ENCODE measurements at regions not wholly inside any gene's neighbourhood (a gene's known extent, or its start where the extent isn't known, plus 50 kb on each side); places are given as distances from the start of the nearest gene placed in this dataset.
"Not testable (repeated sequence)": the region's sequence is repeated elsewhere in the genome, so short reads cannot be mapped to it uniquely, and the experiment has no call there.

DNA sequence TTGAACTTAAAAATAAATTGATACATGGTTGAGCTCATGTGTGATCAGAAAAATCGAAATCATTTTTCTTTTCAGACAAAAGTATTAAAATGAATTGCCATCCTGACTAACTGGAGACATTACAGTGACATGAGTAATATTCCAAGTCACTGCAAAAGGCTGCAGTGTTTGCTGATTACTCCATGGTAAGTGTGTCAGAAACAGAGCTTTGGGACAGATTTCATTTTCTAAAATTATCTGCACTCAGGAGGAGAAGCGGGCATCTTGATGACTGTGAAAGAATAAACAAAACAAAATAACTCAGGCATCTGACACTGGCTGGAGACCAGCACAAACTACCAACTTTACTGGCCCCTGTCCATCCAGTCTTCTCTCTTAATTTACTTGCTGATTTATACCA, 312.3 kb upstream of the PIK3C3 start:
- H4K20me1 ChIP-seq (ENCODE audit: low read length): no peaks in the 10 kb centered on the region
- H3K4me1 ChIP-seq (ENCODE audit: insufficient read depth, low read length): peaks cover 15% of the 10 kb centered on the region
- ChIA-PET CTCF (no interaction called here), POLR2A (ENCODE audit: unreplicated experiment) (no interaction called here)
- H3F3A ChIP-seq (ENCODE audit: low read length, unreplicated experiment): no peaks in the 10 kb centered on the region
- H3K4me3 ChIP-seq (ENCODE audit: low read length): no peak overlapping the region
- TF ChIP-seq CTCF (conservative IDR thresholded peaks at IDR 0.05; ENCODE audit: low read depth, low read length) (no peak), EZH2phosphoT487 (IDR thresholded peaks at IDR 0.05; ENCODE audit: borderline replicate concordance, low read length) (no peak)
- ATAC-seq: peak; percentile 90
- H3K27ac ChIP-seq (ENCODE audit: low read length): peak overlapping the region; percentile 69
- H3K79me2 ChIP-seq (ENCODE audit: low read length): no peaks in the 10 kb centered on the region
- H3K9me2 ChIP-seq (replicated peaks; ENCODE audit: low read length): no peaks in the 10 kb centered on the region
- peak overlapping the region; percentile 56 for H3K4me2 ChIP-seq (ENCODE audit: low read length)
- no peak overlapping the region for H2AFZ ChIP-seq (ENCODE audit: low read length)
- H3K9ac ChIP-seq (ENCODE audit: low read length): 0 out of 2 replicates have a peak overlapping the region, but pooled peaks have one; percentile 9
- no peaks in the 10 kb centered on the region for H3K27me3 ChIP-seq (ENCODE audit: low read length)
- no peaks in the 10 kb centered on the region for H3K36me3 ChIP-seq (ENCODE audit: low read depth, low read length)
- intact Hi-C loops (cut with micrococcal nuclease): loop anchor here (10.0 kb wide), 1 partner anchor 248 kb away; no protein-coding TSS in a partner anchor
- BruUV-seq (replicated peaks): no TSS peak
- H3K9me3 ChIP-seq (ENCODE audit: low read length): no peaks in the 10 kb centered on the region
- DNase-seq: peak; percentile 62

GRCh38 chr18:41639218-41639617, 315.8 kb upstream of the PIK3C3 start:
- Histone ChIP-seq H3K9me3 (ENCODE audit: low read length) (no peaks in the 10 kb centered on the region), H3K4me2 (ENCODE audit: low read length) (no peak overlapping the region), H3K27ac (ENCODE audit: low read length) (no peak overlapping the region), H4K20me1 (ENCODE audit: low read length) (no peaks in the 10 kb centered on the region), H3K36me3 (ENCODE audit: low read depth, low read length) (no peaks in the 10 kb centered on the region), H3K79me2 (ENCODE audit: low read length) (no peaks in the 10 kb centered on the region), H3K4me3 (ENCODE audit: low read length) (no peak overlapping the region), H3F3A (ENCODE audit: low read length, unreplicated experiment) (no peaks in the 10 kb centered on the region), H3K27me3 (ENCODE audit: low read length) (no peaks in the 10 kb centered on the region), H3K4me1 (ENCODE audit: insufficient read depth, low read length) (peaks cover 15% of the 10 kb centered on the region), H2AFZ (ENCODE audit: low read length) (no peak overlapping the region), H3K9me2 (replicated peaks; ENCODE audit: low read length) (no peaks in the 10 kb centered on the region), H3K9ac (ENCODE audit: low read length) (no peak overlapping the region)
- TF ChIP-seq CTCF (conservative IDR thresholded peaks at IDR 0.05; ENCODE audit: low read depth, low read length) (no peak), EZH2 (IDR thresholded peaks at IDR 0.05; ENCODE audit: low read length, unreplicated experiment) (no peak), EZH2phosphoT487 (IDR thresholded peaks at IDR 0.05; ENCODE audit: borderline replicate concordance, low read length) (no peak)
- ChIA-PET POLR2A (ENCODE audit: unreplicated experiment) (no interaction called here), CTCF (no interaction called here)
- DNase-seq: no peak
- no TSS peak for BruUV-seq (replicated peaks)
- intact Hi-C loops (cut with micrococcal nuclease): no loop called here
- ATAC-seq: no peak

- intact Hi-C loops (cut with micrococcal nuclease); H3K4me2 ChIP-seq (ENCODE audit: low read length); H3K9ac ChIP-seq (ENCODE audit: low read length); H3K4me3 ChIP-seq (ENCODE audit: low read length); H3K9me3 ChIP-seq (ENCODE audit: low read length); ATAC-seq; H3F3A ChIP-seq (ENCODE audit: low read length, unreplicated experiment); H3K4me1 ChIP-seq (ENCODE audit: insufficient read depth, low read length); DNase-seq; CTCF ChIA-PET; BruUV-seq (replicated peaks); POLR2A ChIA-PET (ENCODE audit: unreplicated experiment); H3K27me3 ChIP-seq (ENCODE audit: low read length); H3K27ac ChIP-seq (ENCODE audit: low read length); H3K36me3 ChIP-seq (ENCODE audit: low read depth, low read length); H3K79me2 ChIP-seq (ENCODE audit: low read length); H3K9me2 ChIP-seq (replicated peaks; ENCODE audit: low read length); H4K20me1 ChIP-seq (ENCODE audit: low read length); H2AFZ ChIP-seq (ENCODE audit: low read length): not testable (repeated sequence)
These were observed 323.2 kb upstream of the PIK3C3 start for GRCh38 chr18:41631723-41632285.
